GM12892 (cell line): ENCODE measurements at regions not wholly inside any gene's neighbourhood (a gene's known extent, or its start where the extent isn't known, plus 50 kb on each side); places are given as distances from the start of the nearest gene placed in this dataset.

Source experiments
- POLR2A ChIP-seq: IDR thresholded peaks from 2 replicates; pipeline ENCODE4 v1.6.1; 2011; ENCODE audit warnings: low read depth, low read length, control low read depth
- POLR2AphosphoS5 ChIP-seq: IDR thresholded peaks from 2 replicates; pipeline ENCODE4 v1.6.1; 2011; ENCODE audit warnings: low read depth, low read length, control low read depth

- no peak for TF ChIP-seq POLR2A
- no peak for TF ChIP-seq POLR2AphosphoS5
These were observed 433.3 kb downstream of the GPAM start for GRCh38 chr10:111750165-111750849.
